ENCODE measurements at regions not wholly inside any gene's neighbourhood (a gene's known extent, or its start where the extent isn't known, plus 50 kb on each side); places are given as distances from the start of the nearest gene placed in this dataset.

DNA sequence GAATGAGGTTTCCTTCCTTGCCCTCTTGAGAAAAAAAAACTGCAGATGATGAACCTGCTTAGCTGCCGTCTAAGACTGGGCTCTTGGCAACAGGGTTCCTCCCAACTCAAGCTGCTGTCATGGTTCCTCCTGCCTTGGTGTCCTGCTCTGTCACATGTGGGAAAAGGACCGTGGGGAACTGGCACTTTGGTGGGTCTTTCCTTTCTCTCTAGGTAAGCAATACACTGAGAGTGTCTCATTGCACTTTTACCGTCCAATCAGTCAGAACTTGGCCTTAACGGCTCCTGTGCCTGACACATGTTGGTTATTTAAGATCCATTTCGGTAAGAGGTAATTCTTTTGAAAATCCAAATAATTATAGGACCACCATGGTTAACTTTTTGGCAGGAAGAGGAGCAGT, 60.8 kb upstream of the RNF152 start:
- no peaks in the 10 kb centered on the region for H3K36me3 ChIP-seq
- 65 to 83% methylated on average over 5 of the region's 5 CpGs for WGBS, 2 donors
- no peak for TF ChIP-seq EP300 (IDR thresholded peaks at IDR 0.05)
- no peak for TF ChIP-seq POLR2A (IDR thresholded peaks at IDR 0.05)
- no peak for TF ChIP-seq CTCF (IDR thresholded peaks at IDR 0.05)
- H3K9me3 ChIP-seq, result no peaks in the 10 kb centered on the region
- no peaks in the 10 kb centered on the region for H3K4me1 ChIP-seq
- no peak overlapping the region for H3K27ac ChIP-seq
- H3K4me3 ChIP-seq, result no peak overlapping the region
- H3K27me3 ChIP-seq, result no peaks in the 10 kb centered on the region
- no peak for DNase-seq (ENCODE audit: low spot score in 2 of 2)

- no peak for DNase-seq (ENCODE audit: low spot score in 2 of 2)
- no peaks in the 10 kb centered on the region for H3K36me3 ChIP-seq
- no peak overlapping the region for H3K27ac ChIP-seq
- TF ChIP-seq EP300 (IDR thresholded peaks at IDR 0.05) (no peak), CTCF (IDR thresholded peaks at IDR 0.05) (no peak), POLR2A (IDR thresholded peaks at IDR 0.05) (no peak)
- 79 to 81% methylated on average over 5 of the region's 5 CpGs for WGBS, 2 donors
- H3K9me3 ChIP-seq, result no peaks in the 10 kb centered on the region
- H3K4me3 ChIP-seq, result no peak overlapping the region
- no peaks in the 10 kb centered on the region for H3K27me3 ChIP-seq
- no peaks in the 10 kb centered on the region for H3K4me1 ChIP-seq
Observed at GRCh38 chr18:61953161-61953560, 60.4 kb upstream of the RNF152 start.

DNA sequence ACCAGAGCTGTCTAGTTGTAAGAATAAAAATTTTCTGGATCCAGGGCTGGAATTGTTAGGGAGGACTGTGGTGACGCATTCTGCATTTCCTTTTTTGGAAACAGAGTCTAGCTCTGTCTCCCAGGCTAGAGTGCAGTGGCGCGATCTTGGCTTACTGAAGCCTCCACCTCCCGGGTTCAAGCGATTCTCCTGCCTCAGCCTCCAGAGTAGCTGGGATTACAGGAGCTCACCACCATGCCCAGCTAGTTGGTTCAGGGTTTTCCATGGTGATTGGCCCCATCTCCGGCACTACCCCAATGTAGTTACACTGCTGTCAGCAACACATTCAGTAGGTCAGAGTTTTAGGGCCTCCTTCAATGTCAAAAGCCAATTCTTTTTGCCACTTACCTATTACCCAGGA, 58.6 kb upstream of the RNF152 start:
- WGBS, 2 donors, result 92 to 94% methylated on average over 6 of the region's 6 CpGs
- Histone ChIP-seq H3K9me3 (no peaks in the 10 kb centered on the region), H3K4me1 (no peaks in the 10 kb centered on the region)

GRCh38 chr18:61950371-61950770, 57.6 kb upstream of the RNF152 start:
- no peak overlapping the region for H3K27ac ChIP-seq
- 47 to 52% methylated on average over 3 of the region's 3 CpGs for WGBS, 2 donors
- no peaks in the 10 kb centered on the region for H3K36me3 ChIP-seq
- no peak overlapping the region for H3K4me3 ChIP-seq
- no peaks in the 10 kb centered on the region for H3K4me1 ChIP-seq
- H3K9me3 ChIP-seq, result no peaks in the 10 kb centered on the region
- DNase-seq (ENCODE audit: low spot score in 2 of 2), result no peak
- H3K27me3 ChIP-seq, result no peaks in the 10 kb centered on the region
- TF ChIP-seq CTCF (IDR thresholded peaks at IDR 0.05), result no peak

More for the DNA sequence above, 58.6 kb upstream of the RNF152 start:
- DNase-seq (ENCODE audit: low spot score in 2 of 2), result no peak
- TF ChIP-seq CTCF (IDR thresholded peaks at IDR 0.05) (no peak), EP300 (IDR thresholded peaks at IDR 0.05) (no peak), POLR2A (IDR thresholded peaks at IDR 0.05) (no peak)
- no peaks in the 10 kb centered on the region for H3K27me3 ChIP-seq
- H3K4me3 ChIP-seq, result no peak overlapping the region
- H3K36me3 ChIP-seq, result no peaks in the 10 kb centered on the region
- H3K27ac ChIP-seq, result no peak overlapping the region

GRCh38 chr18:61949946-61950345, 57.1 kb upstream of the RNF152 start:
- DNase-seq (ENCODE audit: low spot score in 2 of 2), result no peak
- no peak overlapping the region for H3K27ac ChIP-seq
- no peak for TF ChIP-seq POLR2A (IDR thresholded peaks at IDR 0.05)
- no peak for TF ChIP-seq CTCF (IDR thresholded peaks at IDR 0.05)
- TF ChIP-seq EP300 (IDR thresholded peaks at IDR 0.05), result no peak
- no peak overlapping the region for H3K4me3 ChIP-seq
- no peaks in the 10 kb centered on the region for H3K27me3 ChIP-seq
- H3K4me1 ChIP-seq, result no peaks in the 10 kb centered on the region
- no peaks in the 10 kb centered on the region for H3K9me3 ChIP-seq
- H3K36me3 ChIP-seq, result no peaks in the 10 kb centered on the region
- 41 to 48% methylated on average over 10 of the region's 10 CpGs for WGBS, 2 donors

Data from tibial nerve (tissue), 4 donors.